Erythroblast (primary cell): ENCODE measurements at regions not wholly inside any gene's neighbourhood (a gene's known extent, or its start where the extent isn't known, plus 50 kb on each side); places are given as distances from the start of the nearest gene placed in this dataset.

ENCODE experiments used
- GATA1 ChIP-seq: IDR thresholded peaks from 2 replicates; pipeline ENCODE4 v1.6.1; 2011; ENCODE audit warnings: low read depth, mild to moderate bottlenecking, control low read depth, low read length, moderate library complexity
- POLR2A ChIP-seq: IDR thresholded peaks from 2 replicates; pipeline ENCODE4 v1.6.1; 2011; ENCODE audit warnings: mild to moderate bottlenecking, low read length

- TF ChIP-seq POLR2A: no peak
- TF ChIP-seq GATA1: no peak
Measured at GRCh38 chr2:34907812-34908211, 1308.7 kb upstream of the FAM98A start.
